ENCODE measurements at regions not wholly inside any gene's neighbourhood (a gene's known extent, or its start where the extent isn't known, plus 50 kb on each side); places are given as distances from the start of the nearest gene placed in this dataset.

GRCh38 chr10:36185097-36185496 is 543.0 kb upstream of the FZD8 start:
- no peak for TF ChIP-seq YY1 (IDR thresholded peaks at IDR 0.05; ENCODE audit: insufficient read depth, insufficient read length)
- TF ChIP-seq ZNF274 (IDR thresholded peaks at IDR 0.05; ENCODE audit: low read depth, low read length) = no peak

All from NT2/D1 (cell line).